H1 (cell line): ENCODE measurements at regions not wholly inside any gene's neighbourhood (a gene's known extent, or its start where the extent isn't known, plus 50 kb on each side); places are given as distances from the start of the nearest gene placed in this dataset.

Experiments used
- CTCF ChIA-PET: fragments of 300-600 bp; sonication (Branson Sonifier 250); formaldehyde crosslinking; loops from one replicate; lab custom pipeline; 2021; ENCODE audit not compliant: partially characterized antibody; lab: Charles Lee
- POLR2A ChIA-PET: fragments of 300-600 bp; sonication (Branson Sonifier 250); formaldehyde crosslinking; loops from one replicate; lab custom pipeline; 2021; ENCODE audit warnings: inconsistent platforms; ENCODE audit not compliant: partially characterized antibody; lab: Charles Lee
- DNase-seq, 2 experiments: peaks; one replicate each; pipeline versions ENCODE4 v3.0.0 to v3.0.0-alpha.2; 2010 to 2022; ENCODE audit warnings: low spot score in 2 of 2, low read depth in 1 of 2, mixed read lengths in 1 of 2
- FAIRE-seq: peaks from 2 replicates; lab custom pipeline; 2011; peaks lifted over from hg19 to GRCh38; lab: Jason Lieb, UNC
- H2AFZ ChIP-seq: 2 replicates; pipeline ENCODE4 v1.8.1; 2012; ENCODE audit warnings: low read length, inconsistent platforms
- H2AK5ac ChIP-seq: 2 replicates; pipeline ENCODE4 v1.6.1; 2013; ENCODE audit warnings: low read depth, low read length
- H2BK120ac ChIP-seq: replicated peaks from 2 replicates; pipeline ENCODE3; 2013; ENCODE audit warnings: low read depth, low read length, inconsistent platforms
- H2BK12ac ChIP-seq: 2 replicates; pipeline ENCODE4 v1.6.1; 2013; ENCODE audit warnings: low read depth, low read length
- H2BK15ac ChIP-seq: 2 replicates; pipeline ENCODE4 v1.6.1; 2013; ENCODE audit warnings: low read length
- H2BK20ac ChIP-seq: 2 replicates; pipeline ENCODE4 v1.6.1; 2013; ENCODE audit warnings: low read length
- H2BK5ac ChIP-seq: 2 replicates; pipeline ENCODE4 v1.6.1; 2013; ENCODE audit warnings: low read depth, low read length
- H3K14ac ChIP-seq: 2 replicates; pipeline ENCODE4 v1.6.1; 2013; ENCODE audit warnings: inconsistent platforms; ENCODE audit not compliant: insufficient read length
- H3K18ac ChIP-seq: 2 replicates; pipeline ENCODE4 v1.6.1; 2013; ENCODE audit warnings: low read length; ENCODE audit errors: extremely low read depth
- H3K23ac ChIP-seq: 2 replicates; pipeline ENCODE4 v1.6.1; 2013; ENCODE audit warnings: inconsistent platforms; ENCODE audit not compliant: insufficient read length
- H3K23me2 ChIP-seq: 2 replicates; pipeline ENCODE4 v1.6.1; 2013; ENCODE audit warnings: low read depth, low read length
- H3K27ac ChIP-seq: 2 replicates; pipeline ENCODE4 v1.6.1; 2011; ENCODE audit warnings: low read depth, low read length, inconsistent platforms
- H3K27me3 ChIP-seq, 4 experiments: replicated peaks in 1 of 4; 1 replicate in 1 of 4; 2 replicates in 3 of 4; pipeline versions ENCODE4 v1.6.1 to v1.8.1; 2011 to 2013; ENCODE audit warnings: low read length in 3 of 4, mild to moderate bottlenecking in 3 of 4, inconsistent platforms in 2 of 4, mixed read lengths in 2 of 4, moderate library complexity in 1 of 4; ENCODE audit not compliant: control insufficient read depth in 3 of 4, insufficient read depth in 3 of 4; ENCODE audit errors: extremely low read depth in 1 of 4
- H3K36me3 ChIP-seq, 4 experiments: 2 replicates each; pipeline versions ENCODE4 v1.6.1 to v1.8.1; 2011 to 2013; ENCODE audit warnings: mild to moderate bottlenecking in 4 of 4, low read length in 3 of 4, moderate library complexity in 2 of 4, control low read depth in 1 of 4, inconsistent platforms in 1 of 4; ENCODE audit not compliant: insufficient read depth in 4 of 4, control insufficient read depth in 2 of 4
- H3K4ac ChIP-seq: replicated peaks from 2 replicates; pipeline ENCODE3; 2013; ENCODE audit warnings: low read length, low read depth, mixed read lengths, inconsistent platforms; ENCODE audit not compliant: insufficient read length
- H3K4me1 ChIP-seq, 4 experiments: replicated peaks in 1 of 4; 1 replicate in 1 of 4; 2 replicates in 3 of 4; pipeline versions ENCODE4 v1.6.1 to v1.8.1; 2011 to 2013; ENCODE audit warnings: low read length in 3 of 4, inconsistent platforms in 2 of 4, mixed read lengths in 1 of 4; ENCODE audit not compliant: insufficient read depth in 4 of 4, control insufficient read depth in 3 of 4
- H3K4me2 ChIP-seq, 2 experiments: 2 replicates each; pipeline versions ENCODE4 v1.6.1 to v1.8.1; 2011 to 2013; ENCODE audit warnings: low read depth in 2 of 2, low read length in 2 of 2, control low read depth in 1 of 2, inconsistent platforms in 1 of 2, mild to moderate bottlenecking in 1 of 2; ENCODE audit not compliant: insufficient read depth in 1 of 2
- H3K4me3 ChIP-seq, 4 experiments: fragments of 200-600, 300-600 bp in 1 of 4; sonication (generic), shearing (Covaris generic), sonication (Bioruptor Twin) in 1 of 4; 2 replicates each; pipeline versions ENCODE4 v1.5.1 to v1.8.1; 2011 to 2016; ENCODE audit warnings: low read length in 4 of 4, low read depth in 3 of 4, control low read depth in 2 of 4, inconsistent platforms in 2 of 4, mild to moderate bottlenecking in 2 of 4, mixed read lengths in 1 of 4, moderate library complexity in 1 of 4; ENCODE audit not compliant: insufficient read depth in 2 of 4; ENCODE audit errors: extremely low read depth in 1 of 4
- H3K56ac ChIP-seq: replicated peaks from 2 replicates; pipeline ENCODE3; 2013; ENCODE audit warnings: low read depth, mild to moderate bottlenecking, mixed read lengths, low read length, inconsistent platforms; ENCODE audit not compliant: insufficient read length
- H3K79me1 ChIP-seq: 2 replicates; pipeline ENCODE4 v1.6.1; 2013; ENCODE audit warnings: low read depth, low read length, control low read depth
- H3K79me2 ChIP-seq, 2 experiments: 2 replicates each; pipeline versions ENCODE4 v1.6.1 to v1.8.1; 2012 to 2013; ENCODE audit warnings: low read length in 2 of 2, mild to moderate bottlenecking in 2 of 2, inconsistent platforms in 1 of 2; ENCODE audit not compliant: insufficient read depth in 2 of 2, control insufficient read depth in 1 of 2
- H3K9ac ChIP-seq, 4 experiments: replicated peaks in 1 of 4; 1 replicate in 1 of 4; 2 replicates in 3 of 4; pipeline versions ENCODE4 v1.6.1 to v1.8.1; 2011 to 2013; ENCODE audit warnings: low read depth in 3 of 4, low read length in 3 of 4, control low read depth in 2 of 4, mild to moderate bottlenecking in 2 of 4, moderate library complexity in 2 of 4, inconsistent platforms in 1 of 4; ENCODE audit errors: extremely low read depth in 1 of 4
- H3K9me3 ChIP-seq, 2 experiments: 2 replicates each; pipeline versions ENCODE4 v1.6.1 to v1.8.1; 2012 to 2013; ENCODE audit warnings: mild to moderate bottlenecking in 2 of 2, moderate library complexity in 2 of 2, control low read depth in 1 of 2, inconsistent platforms in 1 of 2, low read depth in 1 of 2, low read length in 1 of 2, mixed read lengths in 1 of 2; ENCODE audit not compliant: insufficient read depth in 2 of 2
- H4K20me1 ChIP-seq, 2 experiments: replicated peaks in 1 of 2; 2 replicates each; pipeline versions ENCODE3 to v1.8.1; 2011 to 2013; ENCODE audit warnings: inconsistent platforms in 2 of 2, low read length in 2 of 2, mild to moderate bottlenecking in 1 of 2; ENCODE audit not compliant: insufficient read depth in 2 of 2, control insufficient read depth in 1 of 2
- H4K5ac ChIP-seq: 2 replicates; pipeline ENCODE4 v1.6.1; 2013; ENCODE audit warnings: low read length, low read depth, mixed read lengths, inconsistent platforms; ENCODE audit not compliant: insufficient read length
- H4K8ac ChIP-seq: 2 replicates; pipeline ENCODE4 v1.8.0; 2013; ENCODE audit warnings: mild to moderate bottlenecking, moderate library complexity, low read length, inconsistent platforms; ENCODE audit not compliant: insufficient read depth; ENCODE audit errors: extremely low read depth
- H4K91ac ChIP-seq: replicated peaks from 2 replicates; pipeline ENCODE3; 2013; ENCODE audit warnings: low read length, mixed read lengths, inconsistent platforms; ENCODE audit not compliant: insufficient read length
- ATF3 ChIP-seq: IDR thresholded peaks from 2 replicates; pipeline ENCODE4 v1.6.1; 2011; ENCODE audit warnings: low read depth, mild to moderate bottlenecking, low read length; ENCODE audit not compliant: insufficient read depth
- FOSL1 ChIP-seq: IDR thresholded peaks from 2 replicates; pipeline ENCODE4 v1.6.1; 2011; ENCODE audit warnings: mild to moderate bottlenecking, low read depth, low read length, moderate library complexity; ENCODE audit not compliant: insufficient read depth
- POLR2A ChIP-seq, 2 experiments: IDR thresholded peaks; 1 replicate in 1 of 2; 2 replicates in 1 of 2; pipeline ENCODE4 v1.6.1; 2011; ENCODE audit warnings: low read depth in 2 of 2, low read length in 2 of 2, mild to moderate bottlenecking in 2 of 2; ENCODE audit errors: control extremely low read depth in 1 of 2
- SRF ChIP-seq: IDR thresholded peaks from 2 replicates; pipeline ENCODE4 v1.6.1; 2011; ENCODE audit warnings: mild to moderate bottlenecking, low read depth, low read length, moderate library complexity
- TBP ChIP-seq: IDR thresholded peaks from 2 replicates; pipeline ENCODE4 v1.6.1; 2011; ENCODE audit warnings: low read depth, low read length, improper control_type of control experiment
- WGBS, 2 experiments: shearing (Covaris generic) in 1 of 2; methylation state at CpG; one replicate each; pipeline versions ENCODE4 v1.1.6 to v1.1.7; 2013 to 2015; ENCODE audit warnings: low lambda C conversion rate in 2 of 2, mixed read lengths in 2 of 2, inconsistent platforms in 1 of 2, low coverage in 1 of 2, missing lambda C conversion rate in 1 of 2; ENCODE audit not compliant: insufficient replicate concordance in 2 of 2, insufficient coverage in 1 of 2, insufficient read length in 1 of 2; ENCODE audit errors: extremely low coverage in 1 of 2, missing lambda C conversion rate in 1 of 2; 5-methylcytosine and 5-hydroxymethylcytosine counted together

- no peak overlapping the region for H4K91ac ChIP-seq
- H3K4me1 ChIP-seq: no peaks in the 10 kb centered on the region
- no peak overlapping the region for H3K56ac ChIP-seq
- no peak overlapping the region for H3K18ac ChIP-seq
- no peak overlapping the region for H3K27ac ChIP-seq
- no peak overlapping the region for H3K23ac ChIP-seq
- H2BK20ac ChIP-seq: no peak overlapping the region
- no peak overlapping the region for H2AK5ac ChIP-seq
- no peak overlapping the region for H2BK5ac ChIP-seq
- TF ChIP-seq SRF (no peak), ATF3 (no peak), TBP (no peak), POLR2A (IDR thresholded peaks at IDR 0.05; ENCODE audit: control extremely low read depth in 1 of 2, low read depth in 2 of 2, low read length in 2 of 2) (no peak), FOSL1 (no peak)
- H4K5ac ChIP-seq: no peak overlapping the region
- H4K8ac ChIP-seq: no peak overlapping the region
- H2AFZ ChIP-seq: no peak overlapping the region
- POLR2A ChIA-PET: no interaction called here
- DNase-seq (no peak), FAIRE-seq (no peak)
- CTCF ChIA-PET: interaction anchor here (0.7 to 1.4 kb wide), 2 partner anchors 74 to 339 kb away, joined by 3 read pairs; no protein-coding TSS in a partner anchor
- no peaks in the 10 kb centered on the region for H3K36me3 ChIP-seq
- H2BK15ac ChIP-seq: no peak overlapping the region
- 95% methylated on average over 2 of the region's 2 CpGs; no CpG with 5 or more reads in 1 of the 2 experiments for WGBS, 2 experiments
- H3K79me1 ChIP-seq: no peaks in the 10 kb centered on the region
- H2BK12ac ChIP-seq: no peak overlapping the region
- no peak overlapping the region for H3K9ac ChIP-seq
- H3K14ac ChIP-seq: no peak overlapping the region
- H2BK120ac ChIP-seq: no peak overlapping the region
- H4K20me1 ChIP-seq: no peaks in the 10 kb centered on the region
- no peaks in the 10 kb centered on the region for H3K27me3 ChIP-seq
- no peaks in the 10 kb centered on the region for H3K9me3 ChIP-seq
- H3K4me2 ChIP-seq: no peak overlapping the region
- H3K4ac ChIP-seq: no peak overlapping the region
- no peak overlapping the region for H3K4me3 ChIP-seq
- no peaks in the 10 kb centered on the region for H3K79me2 ChIP-seq
- no peaks in the 10 kb centered on the region for H3K23me2 ChIP-seq
These were observed 53.5 kb upstream of the SPOPL start for GRCh38 chr2:138447889-138448570.
